ENCODE measurements at regions not wholly inside any gene's neighbourhood (a gene's known extent, or its start where the extent isn't known, plus 50 kb on each side); places are given as distances from the start of the nearest gene placed in this dataset.

DNA sequence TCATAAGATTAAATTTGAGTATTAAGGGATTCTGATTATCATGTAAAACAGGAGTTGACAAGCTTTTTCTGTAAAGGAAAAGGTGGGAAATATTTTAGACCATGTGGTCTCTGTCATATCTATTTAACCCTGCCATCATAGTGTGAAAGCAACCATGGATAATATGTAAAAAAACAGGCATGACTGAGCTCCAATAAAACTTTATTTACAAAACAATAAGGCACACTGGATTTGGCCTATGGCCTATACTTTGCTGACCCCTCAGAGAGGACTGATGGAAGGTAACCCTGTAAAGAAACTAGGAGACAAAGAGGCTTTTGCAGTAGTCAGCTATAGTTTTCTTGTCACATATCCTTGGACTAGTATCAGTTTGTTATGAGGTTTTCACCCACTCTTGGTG, 130.5 kb upstream of the CDK13 start:
- Mint-ChIP-seq H3K4me1 (peaks cover 36% of the 10 kb centered on the region), H3K27me3 (ENCODE audit: low read depth, poor library complexity) (peaks cover 14% of the 10 kb centered on the region)

DNA sequence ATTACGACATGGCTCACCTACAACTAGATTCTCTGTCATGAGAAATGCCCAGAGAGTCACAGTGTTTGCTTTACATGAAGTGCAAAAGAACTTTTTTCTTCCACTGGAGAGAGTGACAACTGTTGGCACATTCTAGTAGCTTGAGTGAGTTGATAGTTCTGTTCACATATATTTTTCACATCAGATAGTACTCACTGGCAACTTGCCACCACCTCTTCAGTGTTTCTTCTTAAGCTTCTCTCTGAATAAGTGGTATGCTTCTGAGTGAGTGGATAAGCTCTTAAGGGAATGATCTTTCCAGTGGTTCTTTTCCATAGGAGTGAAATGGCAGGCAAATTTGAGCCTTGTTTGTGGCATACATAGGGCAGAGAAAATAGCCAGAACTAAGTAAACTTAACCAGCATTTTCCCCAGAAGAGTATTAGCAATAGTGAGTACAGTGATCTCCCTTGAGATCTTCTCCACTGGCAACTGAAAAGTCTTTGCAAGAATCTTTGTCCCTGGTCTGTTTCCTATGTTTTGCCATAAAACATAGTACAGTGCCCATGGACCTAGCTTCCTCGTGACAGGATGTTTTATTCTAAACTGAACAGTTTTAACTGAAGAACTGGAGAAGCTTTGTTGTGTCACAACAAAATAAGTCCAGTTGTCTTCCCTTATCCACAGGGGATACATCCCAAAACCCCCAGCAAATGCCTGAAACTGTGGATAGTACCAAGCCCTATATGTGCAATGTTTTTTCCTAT, 125.4 kb upstream of the CDK13 start:
- TF ChIP-seq, protein P1, sequence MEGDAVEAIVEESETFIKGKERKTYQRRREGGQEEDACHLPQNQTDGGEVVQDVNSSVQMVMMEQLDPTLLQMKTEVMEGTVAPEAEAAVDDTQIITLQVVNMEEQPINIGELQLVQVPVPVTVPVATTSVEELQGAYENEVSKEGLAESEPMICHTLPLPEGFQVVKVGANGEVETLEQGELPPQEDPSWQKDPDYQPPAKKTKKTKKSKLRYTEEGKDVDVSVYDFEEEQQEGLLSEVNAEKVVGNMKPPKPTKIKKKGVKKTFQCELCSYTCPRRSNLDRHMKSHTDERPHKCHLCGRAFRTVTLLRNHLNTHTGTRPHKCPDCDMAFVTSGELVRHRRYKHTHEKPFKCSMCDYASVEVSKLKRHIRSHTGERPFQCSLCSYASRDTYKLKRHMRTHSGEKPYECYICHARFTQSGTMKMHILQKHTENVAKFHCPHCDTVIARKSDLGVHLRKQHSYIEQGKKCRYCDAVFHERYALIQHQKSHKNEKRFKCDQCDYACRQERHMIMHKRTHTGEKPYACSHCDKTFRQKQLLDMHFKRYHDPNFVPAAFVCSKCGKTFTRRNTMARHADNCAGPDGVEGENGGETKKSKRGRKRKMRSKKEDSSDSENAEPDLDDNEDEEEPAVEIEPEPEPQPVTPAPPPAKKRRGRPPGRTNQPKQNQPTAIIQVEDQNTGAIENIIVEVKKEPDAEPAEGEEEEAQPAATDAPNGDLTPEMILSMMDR (IDR thresholded peaks at IDR 0.05): no peak
- Mint-ChIP-seq H3K9me3 (no peaks in the 10 kb centered on the region), H3K4me3 (no peak overlapping the region), H3K4me1 (peaks cover 43% of the 10 kb centered on the region), H3K27ac (no peak overlapping the region), H3K27me3 (ENCODE audit: low read depth, poor library complexity) (peaks cover 12% of the 10 kb centered on the region), H3K36me3 (ENCODE audit: low read depth) (no peaks in the 10 kb centered on the region)
- no peak for DNase-seq

More for the DNA sequence above, 130.5 kb upstream of the CDK13 start:
- TF ChIP-seq, protein P1 (IDR thresholded peaks at IDR 0.05): no peak
- H3K9me3 Mint-ChIP-seq: no peaks in the 10 kb centered on the region
- no peak for DNase-seq
- H3K27ac Mint-ChIP-seq: no peak overlapping the region
- H3K4me3 Mint-ChIP-seq: no peak overlapping the region
- H3K36me3 Mint-ChIP-seq (ENCODE audit: low read depth): no peaks in the 10 kb centered on the region

GRCh38 chr7:39825401-39825980, 124.6 kb upstream of the CDK13 start:
- Mint-ChIP-seq H3K4me1 (peaks cover 43% of the 10 kb centered on the region), H3K36me3 (ENCODE audit: low read depth) (no peaks in the 10 kb centered on the region), H3K27ac (no peak overlapping the region), H3K9me3 (peaks cover 3% of the 10 kb centered on the region), H3K27me3 (ENCODE audit: low read depth, poor library complexity) (peaks cover 12% of the 10 kb centered on the region), H3K4me3 (no peak overlapping the region)
- DNase-seq: no peak
- TF ChIP-seq, protein P1 (IDR thresholded peaks at IDR 0.05): no peak

DNA sequence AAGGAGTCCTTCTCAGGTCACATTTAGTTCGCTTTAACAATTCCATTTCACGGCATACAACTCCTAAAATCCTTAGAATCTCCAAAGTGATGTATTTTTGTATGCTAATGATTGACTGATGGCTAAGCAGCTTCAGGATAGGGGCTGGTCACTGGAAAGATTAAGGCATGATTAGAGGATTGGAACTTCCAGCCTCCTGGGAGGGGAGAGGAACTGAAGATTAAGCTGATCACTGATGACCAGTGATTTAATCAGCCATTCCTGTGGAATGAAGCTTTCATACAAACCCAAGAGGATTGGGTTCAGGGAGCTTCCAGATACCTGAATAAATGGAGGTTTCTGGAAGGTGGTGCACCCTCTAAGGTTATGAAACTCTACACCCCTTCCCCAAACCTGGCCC, 123.9 kb upstream of the CDK13 start:
- Mint-ChIP-seq H3K27ac (no peak overlapping the region), H3K9me3 (peaks cover 3% of the 10 kb centered on the region)

DNA sequence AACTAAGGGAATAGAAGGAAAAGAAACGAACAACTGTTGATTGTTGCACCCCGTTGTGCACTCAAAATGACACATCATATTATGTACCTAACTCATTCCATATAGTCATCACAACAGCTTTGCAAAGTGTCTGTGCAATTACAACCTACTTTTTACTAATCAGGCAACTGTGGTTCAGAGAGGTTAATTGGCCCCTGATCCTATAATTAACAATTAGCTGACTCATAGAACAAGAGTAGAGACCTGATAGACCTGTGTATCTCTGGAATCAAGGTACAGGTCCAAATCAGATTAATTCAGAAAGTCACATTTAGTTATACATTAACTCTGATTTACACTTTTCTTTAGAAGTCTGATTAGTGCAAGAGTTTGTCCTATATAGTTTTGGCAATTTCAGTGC, 122.5 kb upstream of the CDK13 start:
- Mint-ChIP-seq H3K27ac (no peak overlapping the region), H3K9me3 (peaks cover 3% of the 10 kb centered on the region), H3K27me3 (ENCODE audit: low read depth, poor library complexity) (peaks cover 17% of the 10 kb centered on the region), H3K4me3 (no peak overlapping the region), H3K36me3 (ENCODE audit: low read depth) (no peaks in the 10 kb centered on the region), H3K4me1 (peaks cover 43% of the 10 kb centered on the region)
- TF ChIP-seq, protein P1 (IDR thresholded peaks at IDR 0.05): no peak
- DNase-seq: no peak

More for the DNA sequence above, 123.9 kb upstream of the CDK13 start:
- DNase-seq: no peak
- peaks cover 43% of the 10 kb centered on the region for H3K4me1 Mint-ChIP-seq
- peaks cover 12% of the 10 kb centered on the region for H3K27me3 Mint-ChIP-seq (ENCODE audit: low read depth, poor library complexity)
- no peaks in the 10 kb centered on the region for H3K36me3 Mint-ChIP-seq (ENCODE audit: low read depth)
- TF ChIP-seq, protein P1 (IDR thresholded peaks at IDR 0.05): no peak
- H3K4me3 Mint-ChIP-seq: no peak overlapping the region

DNA sequence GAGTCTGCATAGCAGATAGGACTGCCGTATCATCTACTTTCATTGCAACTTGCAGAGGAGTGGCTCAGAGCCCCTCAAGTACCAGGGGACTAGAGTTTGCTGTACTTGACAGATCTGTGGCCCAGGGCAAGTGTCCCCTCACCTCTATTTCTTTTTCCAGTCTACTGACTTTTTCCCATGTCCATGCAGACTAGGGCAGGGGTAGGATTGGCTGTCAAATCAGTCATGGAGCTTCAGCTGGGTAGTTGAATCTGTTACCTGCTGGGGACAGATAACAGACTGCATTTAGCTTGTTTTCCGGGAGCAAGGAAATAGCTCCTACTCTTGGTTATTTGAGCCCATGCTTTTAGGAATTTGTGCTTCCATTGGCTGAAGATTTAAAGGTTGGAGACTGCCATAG, 121.0 kb upstream of the CDK13 start:
- no peak overlapping the region for H3K4me3 Mint-ChIP-seq
- peaks cover 47% of the 10 kb centered on the region for H3K4me1 Mint-ChIP-seq
- TF ChIP-seq, protein P1 (IDR thresholded peaks at IDR 0.05): no peak
- peak overlapping the region; percentile 57 for H3K27ac Mint-ChIP-seq
- DNase-seq: no peak
- H3K9me3 Mint-ChIP-seq: peaks cover 3% of the 10 kb centered on the region
- no peaks in the 10 kb centered on the region for H3K36me3 Mint-ChIP-seq (ENCODE audit: low read depth)
- peaks cover 27% of the 10 kb centered on the region for H3K27me3 Mint-ChIP-seq (ENCODE audit: low read depth, poor library complexity)

Measured in nephron progenitor cell (in vitro differentiated cells).